ENCODE measurements at regions not wholly inside any gene's neighbourhood (a gene's known extent, or its start where the extent isn't known, plus 50 kb on each side); places are given as distances from the start of the nearest gene placed in this dataset.

DNA sequence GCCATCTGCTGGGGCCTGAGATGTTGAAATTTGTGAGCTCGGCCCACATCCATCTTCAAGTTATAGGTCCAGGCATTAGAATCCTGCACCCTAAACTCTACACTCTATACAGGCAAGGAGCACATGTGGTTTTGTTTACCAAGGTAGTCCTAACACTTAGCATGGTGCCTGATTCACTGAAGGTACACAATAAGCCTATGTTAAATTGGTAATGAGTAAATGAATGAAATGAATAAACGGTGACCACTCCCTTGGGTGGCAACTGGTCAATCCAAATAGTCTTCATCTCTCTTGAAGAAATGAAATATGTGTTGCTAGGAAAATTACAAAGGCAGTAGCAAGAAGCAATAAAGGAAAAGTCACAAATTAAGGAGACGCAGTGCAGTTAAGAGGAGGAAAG, 359.3 kb upstream of the UBE2E2 start:
- no peak overlapping the region for H2BK5ac ChIP-seq (ENCODE audit: insufficient read length, low read length)
- H3K9ac ChIP-seq (ENCODE audit: extremely low read depth, insufficient read length, low read length) = no peak overlapping the region
- H4K5ac ChIP-seq (ENCODE audit: insufficient read length, low read depth, low read length) = no peak overlapping the region
- H4K20me1 ChIP-seq (ENCODE audit: control insufficient read depth, insufficient read depth, insufficient read length) = no peaks in the 10 kb centered on the region
- H3K79me2 ChIP-seq (ENCODE audit: insufficient read depth, low read length) = no peaks in the 10 kb centered on the region
- H2BK120ac ChIP-seq (ENCODE audit: low read depth, low read length, poor library complexity, severe bottlenecking) = no peak overlapping the region
- H3K23me2 ChIP-seq (ENCODE audit: insufficient read length, low read depth, low read length, poor library complexity, severe bottlenecking) = no peaks in the 10 kb centered on the region
- H3K4me1 ChIP-seq (ENCODE audit: insufficient read depth, low read length) = no peaks in the 10 kb centered on the region
- Mint-ChIP-seq H3K4me3 (no peak overlapping the region), H3K27me3 (ENCODE audit: low read depth) (no peaks in the 10 kb centered on the region; the same call in 1 of the 2 replicates), H3K27ac (no peak overlapping the region), H3K36me3 (ENCODE audit: insufficient read depth in 1 of 3, low read depth in 3 of 3) (no peaks in the 10 kb centered on the region), H3K9me3 (no peaks in the 10 kb centered on the region; a peak in 1 of 5 replicates), H3K4me1 (no peaks in the 10 kb centered on the region)
- no peak for DNase-seq
- H2BK15ac ChIP-seq (ENCODE audit: low read depth, low read length) = no peak overlapping the region
- no peak overlapping the region for H3K4ac ChIP-seq (ENCODE audit: low read depth, low read length)
- H3K18ac ChIP-seq (ENCODE audit: insufficient read length, low read depth, low read length) = no peak overlapping the region
- H3K79me1 ChIP-seq (ENCODE audit: insufficient read depth, low read depth, low read length, poor library complexity, severe bottlenecking) = no peaks in the 10 kb centered on the region
- H3T11ph ChIP-seq (ENCODE audit: low read length) = no peak overlapping the region
- H2BK20ac ChIP-seq (ENCODE audit: low read depth, low read length, poor library complexity, severe bottlenecking) = no peak overlapping the region
- no peak overlapping the region for H2AFZ ChIP-seq (ENCODE audit: low read length)
- TF ChIP-seq, protein P1, sequence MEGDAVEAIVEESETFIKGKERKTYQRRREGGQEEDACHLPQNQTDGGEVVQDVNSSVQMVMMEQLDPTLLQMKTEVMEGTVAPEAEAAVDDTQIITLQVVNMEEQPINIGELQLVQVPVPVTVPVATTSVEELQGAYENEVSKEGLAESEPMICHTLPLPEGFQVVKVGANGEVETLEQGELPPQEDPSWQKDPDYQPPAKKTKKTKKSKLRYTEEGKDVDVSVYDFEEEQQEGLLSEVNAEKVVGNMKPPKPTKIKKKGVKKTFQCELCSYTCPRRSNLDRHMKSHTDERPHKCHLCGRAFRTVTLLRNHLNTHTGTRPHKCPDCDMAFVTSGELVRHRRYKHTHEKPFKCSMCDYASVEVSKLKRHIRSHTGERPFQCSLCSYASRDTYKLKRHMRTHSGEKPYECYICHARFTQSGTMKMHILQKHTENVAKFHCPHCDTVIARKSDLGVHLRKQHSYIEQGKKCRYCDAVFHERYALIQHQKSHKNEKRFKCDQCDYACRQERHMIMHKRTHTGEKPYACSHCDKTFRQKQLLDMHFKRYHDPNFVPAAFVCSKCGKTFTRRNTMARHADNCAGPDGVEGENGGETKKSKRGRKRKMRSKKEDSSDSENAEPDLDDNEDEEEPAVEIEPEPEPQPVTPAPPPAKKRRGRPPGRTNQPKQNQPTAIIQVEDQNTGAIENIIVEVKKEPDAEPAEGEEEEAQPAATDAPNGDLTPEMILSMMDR (conservative IDR thresholded peaks at IDR 0.05) = no peak
- no peak overlapping the region for H2BK12ac ChIP-seq (ENCODE audit: insufficient read length, low read depth, low read length)
- no peak overlapping the region for H3K14ac ChIP-seq (ENCODE audit: insufficient read depth, low read length)
- H2AK5ac ChIP-seq (ENCODE audit: insufficient read length, low read length) = no peak overlapping the region
- H3K27me3 ChIP-seq (ENCODE audit: insufficient read depth, low read length) = no peaks in the 10 kb centered on the region
- no peak overlapping the region for H4K8ac ChIP-seq (replicated peaks; ENCODE audit: insufficient read length, low read depth, low read length)
- H3K27ac ChIP-seq (ENCODE audit: insufficient read length, low read depth, low read length) = no peak overlapping the region
- no peak overlapping the region for H3K23ac ChIP-seq (ENCODE audit: insufficient read length, low read depth, low read length)
- no peak overlapping the region for H3K56ac ChIP-seq (ENCODE audit: insufficient read length, low read depth, low read length)
- H3K9me3 ChIP-seq (ENCODE audit: control insufficient read depth, low read depth, low read length) = no peaks in the 10 kb centered on the region
- no peak overlapping the region for H4K91ac ChIP-seq (ENCODE audit: insufficient read length, low read depth, low read length)
- WGBS (ENCODE audit: extremely low coverage, insufficient read length, low lambda C conversion rate) = no CpG with 5 or more reads among the region's 3 CpGs
- no peak overlapping the region for H3K4me2 ChIP-seq (ENCODE audit: insufficient read depth, insufficient read length, low read length)
